Neural progenitor cell (in vitro differentiated cells): ENCODE measurements at regions not wholly inside any gene's neighbourhood (a gene's known extent, or its start where the extent isn't known, plus 50 kb on each side); places are given as distances from the start of the nearest gene placed in this dataset.

Experiments used
- DNase-seq: peaks from one replicate; pipeline ENCODE4 v3.0.0-alpha.2; 2016; ENCODE audit warnings: low spot score
- H2AFZ ChIP-seq: fragments of 200-600 bp; sonication (generic); replicated peaks from 2 replicates; pipeline ENCODE4 v1.6.1; 2016; ENCODE audit warnings: antibody characterized with exemption
- H3F3A ChIP-seq: fragments of 200-600 bp; sonication (generic); 2 replicates; pipeline ENCODE4 v1.6.1; 2016; ENCODE audit warnings: antibody characterized with exemption, low read depth
- H3K27ac ChIP-seq: fragments of 200-600 bp; sonication (generic); 2 replicates; pipeline ENCODE4 v1.5.1; 2016; ENCODE audit warnings: mild to moderate bottlenecking
- H3K27me3 ChIP-seq: fragments of 200-600 bp; sonication (generic); 2 replicates; pipeline ENCODE4 v1.6.1; 2016; ENCODE audit warnings: mild to moderate bottlenecking, moderate library complexity
- H3K36me3 ChIP-seq: fragments of 200-600 bp; sonication (generic); 2 replicates; pipeline ENCODE4 v1.5.1; 2016
- H3K4me1 ChIP-seq: fragments of 200-600 bp; sonication (generic); 2 replicates; pipeline ENCODE4 v1.6.1; 2016; ENCODE audit warnings: mixed run types
- H3K4me2 ChIP-seq: fragments of 200-600 bp; sonication (generic); 2 replicates; pipeline ENCODE4 v1.6.1; 2016
- H3K4me3 ChIP-seq: fragments of 200-600 bp; sonication (generic); 2 replicates; pipeline ENCODE4 v1.5.1; 2016
- H3K79me2 ChIP-seq: fragments of 200-600 bp; sonication (generic); 2 replicates; pipeline ENCODE4 v1.6.1; 2016; ENCODE audit warnings: low read depth
- H3K9ac ChIP-seq: fragments of 200-600 bp; sonication (generic); 2 replicates; pipeline ENCODE4 v1.6.1; 2016
- H3K9me3 ChIP-seq: fragments of 200-600 bp; sonication (generic); 2 replicates; pipeline ENCODE4 v1.5.1; 2016; ENCODE audit warnings: low read depth
- H4K20me1 ChIP-seq: fragments of 200-600 bp; sonication (generic); 2 replicates; pipeline ENCODE4 v1.6.1; 2016; ENCODE audit warnings: low read depth
- H3K27ac Mint-ChIP-seq: 3 replicates; pipeline ENCODE4 v1.8.0; 2021; ENCODE audit warnings: mixed read lengths
- H3K27me3 Mint-ChIP-seq: 2 replicates; pipeline ENCODE4 v1.8.0; 2022; ENCODE audit warnings: low read depth, mild to moderate bottlenecking, inconsistent platforms, moderate library complexity, mixed read lengths; ENCODE audit not compliant: insufficient read depth
- H3K36me3 Mint-ChIP-seq: 3 replicates; pipeline ENCODE4 v1.8.0; 2021; ENCODE audit warnings: mixed read lengths
- H3K4me1 Mint-ChIP-seq: 3 replicates; pipeline ENCODE4 v1.8.0; 2021; ENCODE audit warnings: mixed read lengths
- H3K4me3 Mint-ChIP-seq: 3 replicates; pipeline ENCODE4 v1.8.0; 2021; ENCODE audit warnings: mild to moderate bottlenecking, moderate library complexity, mixed read lengths
- H3K9me3 Mint-ChIP-seq: 3 replicates; pipeline ENCODE4 v1.8.0; 2020; ENCODE audit warnings: mixed read lengths
- CTCF ChIP-seq: fragments of 200-600 bp; sonication (generic); IDR thresholded peaks from 2 replicates; pipeline ENCODE4 v1.5.1; 2017; ENCODE audit warnings: antibody characterized with exemption, mild to moderate bottlenecking
- EZH2 ChIP-seq: fragments of 200-600 bp; sonication (generic); IDR thresholded peaks from 2 replicates; pipeline ENCODE4 v1.6.1; 2017; ENCODE audit warnings: antibody characterized with exemption, mild to moderate bottlenecking, moderate library complexity
- EZH2phosphoT487 ChIP-seq: fragments of 200-600 bp; sonication (generic); IDR thresholded peaks from 2 replicates; pipeline ENCODE4 v1.6.1; 2017; ENCODE audit warnings: antibody characterized with exemption

- Mint-ChIP-seq H3K27ac (no peak overlapping the region), H3K4me3 (no peak overlapping the region), H3K27me3 (peaks cover 8% of the 10 kb centered on the region), H3K36me3 (no peaks in the 10 kb centered on the region), H3K9me3 (no peaks in the 10 kb centered on the region), H3K4me1 (peaks cover 14% of the 10 kb centered on the region)
- no peaks in the 10 kb centered on the region for H3K36me3 ChIP-seq
- no peaks in the 10 kb centered on the region for H4K20me1 ChIP-seq
- no peak overlapping the region for H3K27ac ChIP-seq
- no peak overlapping the region for H2AFZ ChIP-seq
- H3K4me3 ChIP-seq = no peak overlapping the region
- no peaks in the 10 kb centered on the region for H3K27me3 ChIP-seq
- H3K9ac ChIP-seq = no peak overlapping the region
- TF ChIP-seq EZH2phosphoT487 (no peak), CTCF (no peak), EZH2 (no peak)
- DNase-seq = no peak
- H3F3A ChIP-seq = no peaks in the 10 kb centered on the region
- H3K4me2 ChIP-seq = no peak overlapping the region
- no peaks in the 10 kb centered on the region for H3K79me2 ChIP-seq
- H3K9me3 ChIP-seq = no peaks in the 10 kb centered on the region
- H3K4me1 ChIP-seq = no peaks in the 10 kb centered on the region
Measured at GRCh38 chr5:135710045-135710675, 124.3 kb upstream of the SLC25A48 start.

- Mint-ChIP-seq H3K27me3 (peaks cover 8% of the 10 kb centered on the region), H3K9me3 (no peaks in the 10 kb centered on the region), H3K4me1 (peaks cover 14% of the 10 kb centered on the region), H3K27ac (no peak overlapping the region), H3K36me3 (no peaks in the 10 kb centered on the region), H3K4me3 (no peak overlapping the region)
- H3K4me2 ChIP-seq = no peak overlapping the region
- H3K9me3 ChIP-seq = no peaks in the 10 kb centered on the region
- no peaks in the 10 kb centered on the region for H3F3A ChIP-seq
- DNase-seq = no peak
- no peaks in the 10 kb centered on the region for H3K4me1 ChIP-seq
- no peak overlapping the region for H2AFZ ChIP-seq
- H3K27ac ChIP-seq = no peak overlapping the region
- no peaks in the 10 kb centered on the region for H3K36me3 ChIP-seq
- no peak overlapping the region for H3K9ac ChIP-seq
- H3K79me2 ChIP-seq = no peaks in the 10 kb centered on the region
- H3K4me3 ChIP-seq = no peak overlapping the region
- TF ChIP-seq EZH2phosphoT487 (no peak), EZH2 (no peak), CTCF (no peak)
- H3K27me3 ChIP-seq = no peaks in the 10 kb centered on the region
- no peaks in the 10 kb centered on the region for H4K20me1 ChIP-seq
Measured at GRCh38 chr5:135709208-135709575, 125.3 kb upstream of the SLC25A48 start.

GRCh38 chr5:135708481-135709207 lies 125.8 kb upstream of the SLC25A48 start:
- Histone ChIP-seq H3K79me2 (no peaks in the 10 kb centered on the region), H3K36me3 (no peaks in the 10 kb centered on the region), H3K4me1 (peaks cover under 1% of the 10 kb centered on the region), H3K27me3 (no peaks in the 10 kb centered on the region), H3K9me3 (no peaks in the 10 kb centered on the region), H3K9ac (no peak overlapping the region), H3F3A (no peaks in the 10 kb centered on the region), H3K27ac (no peak overlapping the region), H2AFZ (no peak overlapping the region), H4K20me1 (no peaks in the 10 kb centered on the region), H3K4me3 (no peak overlapping the region), H3K4me2 (no peak overlapping the region)
- TF ChIP-seq EZH2phosphoT487 (no peak), CTCF (no peak), EZH2 (no peak)
- no peaks in the 10 kb centered on the region for H3K36me3 Mint-ChIP-seq
- no peak overlapping the region for H3K27ac Mint-ChIP-seq
- no peak for DNase-seq
- peaks cover 17% of the 10 kb centered on the region for H3K4me1 Mint-ChIP-seq
- no peak overlapping the region for H3K4me3 Mint-ChIP-seq
- H3K9me3 Mint-ChIP-seq = no peaks in the 10 kb centered on the region
- peaks cover 8% of the 10 kb centered on the region for H3K27me3 Mint-ChIP-seq
